ENCODE measurements at regions not wholly inside any gene's neighbourhood (a gene's known extent, or its start where the extent isn't known, plus 50 kb on each side); places are given as distances from the start of the nearest gene placed in this dataset.

DNA sequence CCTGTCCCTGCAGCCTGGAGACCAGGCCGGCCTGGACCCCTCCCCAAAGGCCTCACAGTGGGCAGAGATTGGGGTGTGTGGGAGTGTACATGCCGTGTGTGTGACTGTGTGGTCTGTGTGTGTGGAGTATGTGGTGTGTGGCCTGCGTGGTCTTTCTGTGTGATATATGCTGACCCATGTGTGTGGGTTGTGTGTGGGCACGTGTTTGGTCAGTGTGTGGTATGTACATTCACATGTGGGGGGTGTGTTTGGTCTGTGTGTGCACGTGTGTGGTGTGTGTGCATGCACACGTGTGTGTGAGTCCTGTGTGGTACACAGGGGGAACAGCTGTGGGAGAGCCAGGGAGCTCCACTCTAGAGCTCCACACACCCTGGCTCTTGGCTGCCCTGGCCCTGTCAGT is 1185.1 kb downstream of the BRD1 start:
- Histone ChIP-seq H3K4me1 (ENCODE audit: control insufficient read depth, insufficient read depth, low read length) (no peaks in the 10 kb centered on the region), H3K4ac (ENCODE audit: low read depth, low read length) (no peak overlapping the region), H3K79me1 (ENCODE audit: low read depth in 1 of 2, low read length in 2 of 2) (no peaks in the 10 kb centered on the region), H4K91ac (ENCODE audit: insufficient read depth, low read depth, low read length) (no peak overlapping the region), H3K27ac (ENCODE audit: insufficient read depth, low read length) (no peak overlapping the region), H3K18ac (ENCODE audit: low read depth, low read length) (no peak overlapping the region), H3K36me3 (ENCODE audit: control insufficient read depth, insufficient read depth, low read length) (no peaks in the 10 kb centered on the region), H2BK20ac (ENCODE audit: low read depth, low read length) (no peak overlapping the region), H2AK9ac (replicated peaks; ENCODE audit: low read depth, low read length, poor library complexity) (no peak overlapping the region), H2BK120ac (ENCODE audit: low read depth, low read length) (no peak overlapping the region), H4K20me1 (ENCODE audit: insufficient read depth, low read length) (no peaks in the 10 kb centered on the region), H4K8ac (ENCODE audit: low read depth in 2 of 2, low read length in 2 of 2) (no peak overlapping the region), H2BK5ac (ENCODE audit: low read depth, low read length, poor library complexity, severe bottlenecking) (no peak overlapping the region), H4K5ac (ENCODE audit: low read depth, low read length) (no peak overlapping the region), H3K4me3 (ENCODE audit: insufficient read depth, low read depth, low read length) (no peak overlapping the region), H3K9me1 (ENCODE audit: insufficient read depth, low read length) (no peaks in the 10 kb centered on the region), H3K56ac (ENCODE audit: extremely low read depth, insufficient read depth, low read length) (no peak overlapping the region), H2AFZ (replicated peaks; ENCODE audit: low read length, poor library complexity) (no peak overlapping the region), H3K4me2 (ENCODE audit: low read depth, low read length) (no peak overlapping the region), H3K14ac (replicated peaks; ENCODE audit: low read depth, low read length) (no peak overlapping the region), H3K27me3 (ENCODE audit: control insufficient read depth, insufficient read depth, low read length) (no peaks in the 10 kb centered on the region), H2AK5ac (ENCODE audit: low read depth, low read length) (no peak overlapping the region), H2BK15ac (ENCODE audit: low read depth, low read length) (no peak overlapping the region), H3K9ac (ENCODE audit: low read depth, low read length) (no peak overlapping the region), H3K9me3 (ENCODE audit: control insufficient read depth, insufficient read depth, low read length) (peaks cover 56% of the 10 kb centered on the region), H3K23ac (ENCODE audit: low read depth, low read length) (no peak overlapping the region)
- intact Hi-C loops (cut with micrococcal nuclease), result no loop called here
- TF ChIP-seq, protein P1, sequence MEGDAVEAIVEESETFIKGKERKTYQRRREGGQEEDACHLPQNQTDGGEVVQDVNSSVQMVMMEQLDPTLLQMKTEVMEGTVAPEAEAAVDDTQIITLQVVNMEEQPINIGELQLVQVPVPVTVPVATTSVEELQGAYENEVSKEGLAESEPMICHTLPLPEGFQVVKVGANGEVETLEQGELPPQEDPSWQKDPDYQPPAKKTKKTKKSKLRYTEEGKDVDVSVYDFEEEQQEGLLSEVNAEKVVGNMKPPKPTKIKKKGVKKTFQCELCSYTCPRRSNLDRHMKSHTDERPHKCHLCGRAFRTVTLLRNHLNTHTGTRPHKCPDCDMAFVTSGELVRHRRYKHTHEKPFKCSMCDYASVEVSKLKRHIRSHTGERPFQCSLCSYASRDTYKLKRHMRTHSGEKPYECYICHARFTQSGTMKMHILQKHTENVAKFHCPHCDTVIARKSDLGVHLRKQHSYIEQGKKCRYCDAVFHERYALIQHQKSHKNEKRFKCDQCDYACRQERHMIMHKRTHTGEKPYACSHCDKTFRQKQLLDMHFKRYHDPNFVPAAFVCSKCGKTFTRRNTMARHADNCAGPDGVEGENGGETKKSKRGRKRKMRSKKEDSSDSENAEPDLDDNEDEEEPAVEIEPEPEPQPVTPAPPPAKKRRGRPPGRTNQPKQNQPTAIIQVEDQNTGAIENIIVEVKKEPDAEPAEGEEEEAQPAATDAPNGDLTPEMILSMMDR (conservative IDR thresholded peaks at IDR 0.05; ENCODE audit: low read depth, low read length), result no peak
- TF ChIP-seq MAZ (IDR thresholded peaks at IDR 0.05; ENCODE audit: borderline replicate concordance, low read depth, low read length) (no peak), CHD1 (IDR thresholded peaks at IDR 0.05; ENCODE audit: low read depth, low read length) (no peak), FOS (IDR thresholded peaks at IDR 0.05; ENCODE audit: low read depth, low read length) (no peak), RAD21 (IDR thresholded peaks at IDR 0.05; ENCODE audit: low read length) (no peak), BHLHE40 (IDR thresholded peaks at IDR 0.05; ENCODE audit: low read depth, low read length) (no peak), NFE2L2 (IDR thresholded peaks at IDR 0.05; ENCODE audit: low read depth, low read length) (no peak), POLR2A (IDR thresholded peaks at IDR 0.05; ENCODE audit: low read depth, low read length) (no peak), RFX5 (IDR thresholded peaks at IDR 0.05; ENCODE audit: low read depth, low read length) (no peak), CEBPB (IDR thresholded peaks at IDR 0.05; ENCODE audit: low read depth, low read length) (no peak), RCOR1 (IDR thresholded peaks at IDR 0.05; ENCODE audit: insufficient replicate concordance, low read length) (no peak), MXI1 (IDR thresholded peaks at IDR 0.05; ENCODE audit: borderline replicate concordance, low read depth, low read length) (no peak), SMC3 (IDR thresholded peaks at IDR 0.05; ENCODE audit: low read depth, low read length) (no peak), MAFK (IDR thresholded peaks at IDR 0.05; ENCODE audit: low read depth, low read length) (no peak)
- TF ChIP-seq, protein P2, sequence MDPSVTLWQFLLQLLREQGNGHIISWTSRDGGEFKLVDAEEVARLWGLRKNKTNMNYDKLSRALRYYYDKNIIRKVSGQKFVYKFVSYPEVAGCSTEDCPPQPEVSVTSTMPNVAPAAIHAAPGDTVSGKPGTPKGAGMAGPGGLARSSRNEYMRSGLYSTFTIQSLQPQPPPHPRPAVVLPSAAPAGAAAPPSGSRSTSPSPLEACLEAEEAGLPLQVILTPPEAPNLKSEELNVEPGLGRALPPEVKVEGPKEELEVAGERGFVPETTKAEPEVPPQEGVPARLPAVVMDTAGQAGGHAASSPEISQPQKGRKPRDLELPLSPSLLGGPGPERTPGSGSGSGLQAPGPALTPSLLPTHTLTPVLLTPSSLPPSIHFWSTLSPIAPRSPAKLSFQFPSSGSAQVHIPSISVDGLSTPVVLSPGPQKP (IDR thresholded peaks at IDR 0.05; ENCODE audit: borderline replicate concordance, low read depth, low read length), result no peak
- TF ChIP-seq, protein P3, sequence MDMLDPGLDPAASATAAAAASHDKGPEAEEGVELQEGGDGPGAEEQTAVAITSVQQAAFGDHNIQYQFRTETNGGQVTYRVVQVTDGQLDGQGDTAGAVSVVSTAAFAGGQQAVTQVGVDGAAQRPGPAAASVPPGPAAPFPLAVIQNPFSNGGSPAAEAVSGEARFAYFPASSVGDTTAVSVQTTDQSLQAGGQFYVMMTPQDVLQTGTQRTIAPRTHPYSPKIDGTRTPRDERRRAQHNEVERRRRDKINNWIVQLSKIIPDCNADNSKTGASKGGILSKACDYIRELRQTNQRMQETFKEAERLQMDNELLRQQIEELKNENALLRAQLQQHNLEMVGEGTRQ (IDR thresholded peaks at IDR 0.05; ENCODE audit: low read depth, low read length), result no peak
- CTCF ChIA-PET, result no interaction called here
- dilution Hi-C loops (cut with HindIII; ENCODE audit: low sequenced_read_pairs, unreplicated experiment), result no loop called here
- no CpG with 5 or more reads among the region's 6 CpGs for WGBS, 2 experiments (ENCODE audit: extremely low coverage in 2 of 2, insufficient read length in 1 of 2)
- POLR2A ChIA-PET (ENCODE audit: unreplicated experiment), result no interaction called here
- DNase-seq (no peak), ATAC-seq (ENCODE audit: low read depth) (no peak)
- no TSS peak for BruUV-seq (replicated peaks)
- in situ Hi-C loops (cut with MboI; ENCODE audit: low sequenced_read_pairs), result no loop called here

All from IMR-90 (cell line).